ENCODE measurements at regions not wholly inside any gene's neighbourhood (a gene's known extent, or its start where the extent isn't known, plus 50 kb on each side); places are given as distances from the start of the nearest gene placed in this dataset.

GRCh38 chr12:115857160-115857920 is 420.2 kb downstream of the MED13L start:
- DNase-seq, result no peak

GRCh38 chr12:115852054-115852453 is 425.4 kb downstream of the MED13L start:
- DNase-seq, result no peak

GRCh38 chr12:115850957-115851356 is 426.5 kb downstream of the MED13L start:
- no peak for DNase-seq

DNA sequence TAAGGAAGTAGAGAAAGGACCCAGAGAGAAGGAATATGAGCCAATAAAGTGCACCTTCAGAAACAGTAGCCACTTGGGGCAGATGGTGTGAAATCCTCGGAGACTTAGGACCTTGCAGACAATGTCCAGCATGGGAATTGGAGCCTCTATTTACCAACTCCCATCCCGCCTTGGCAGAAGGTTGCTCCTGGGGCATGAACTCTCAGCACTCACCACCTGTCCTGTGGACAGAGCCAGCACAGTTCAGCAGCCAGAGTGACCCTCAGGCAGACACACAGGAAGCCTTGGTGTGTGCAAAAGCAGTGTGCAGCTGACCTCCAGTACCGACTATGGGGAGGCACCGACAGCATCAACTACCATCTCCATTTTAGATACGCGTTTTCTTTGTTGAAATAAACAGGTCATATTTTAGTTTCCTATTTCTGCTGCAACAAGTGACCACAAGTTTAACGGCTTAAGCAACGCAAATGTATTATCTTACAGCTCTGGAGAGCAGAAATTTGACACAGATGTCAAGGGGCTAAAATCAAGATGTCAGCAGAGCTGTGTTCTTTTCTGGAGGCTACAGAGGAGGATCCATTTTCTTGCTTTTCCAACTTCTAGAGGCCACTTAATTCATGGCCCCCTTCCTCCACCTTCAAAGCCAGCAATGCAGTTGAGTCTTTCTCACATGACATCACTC is 428.1 kb downstream of the MED13L start:
- no peak for DNase-seq

- DNase-seq, result no peak
These were observed 430.1 kb downstream of the MED13L start for GRCh38 chr12:115847398-115847797.

DNA sequence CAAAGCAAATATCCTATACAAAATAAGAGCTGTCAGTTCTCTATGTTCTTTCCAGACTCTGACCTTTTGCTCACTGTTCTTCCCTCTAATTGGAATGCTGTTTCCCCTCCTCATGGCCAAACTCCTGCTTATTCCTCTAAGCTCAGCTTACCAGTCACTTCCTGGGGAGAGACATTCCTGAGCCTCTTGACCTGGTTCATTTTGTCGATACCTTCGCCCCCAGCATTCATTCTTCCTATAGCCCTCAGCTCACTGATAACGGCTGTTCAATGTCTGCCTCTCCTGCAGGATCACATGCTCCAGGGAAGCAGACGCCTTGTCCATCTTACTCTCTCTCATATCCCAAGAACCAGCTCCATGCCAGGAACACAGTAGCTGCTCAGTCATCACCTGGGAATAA is 431.0 kb downstream of the MED13L start:
- DNase-seq, result no peak

GRCh38 chr12:115840159-115840558 is 437.3 kb downstream of the MED13L start:
- DNase-seq, result no peak

DNA sequence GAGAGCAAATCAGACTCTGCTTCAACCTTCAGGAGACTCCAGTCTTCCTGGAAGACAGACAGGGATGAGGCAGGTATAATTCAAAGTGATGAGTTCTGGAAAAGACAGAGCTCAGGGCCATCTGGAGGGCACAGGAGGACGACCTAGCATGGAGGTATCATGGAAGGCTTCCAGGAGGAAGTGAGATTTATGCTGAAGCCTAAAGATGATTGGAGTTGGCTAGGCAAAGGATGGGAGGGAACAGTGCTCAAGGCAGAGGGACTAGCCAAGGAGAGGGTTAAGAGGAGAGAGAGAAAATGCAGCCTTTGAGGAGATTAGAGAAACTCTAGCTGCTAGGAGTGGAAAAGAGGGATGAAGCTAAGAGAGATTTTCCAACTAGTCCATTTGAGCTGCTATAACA is 438.5 kb downstream of the MED13L start:
- no peak for DNase-seq

GRCh38 chr12:115837220-115837619 is 440.3 kb downstream of the MED13L start:
- no peak for DNase-seq

GRCh38 chr12:115835445-115835844 is 442.0 kb downstream of the MED13L start:
- no peak for DNase-seq

DNA sequence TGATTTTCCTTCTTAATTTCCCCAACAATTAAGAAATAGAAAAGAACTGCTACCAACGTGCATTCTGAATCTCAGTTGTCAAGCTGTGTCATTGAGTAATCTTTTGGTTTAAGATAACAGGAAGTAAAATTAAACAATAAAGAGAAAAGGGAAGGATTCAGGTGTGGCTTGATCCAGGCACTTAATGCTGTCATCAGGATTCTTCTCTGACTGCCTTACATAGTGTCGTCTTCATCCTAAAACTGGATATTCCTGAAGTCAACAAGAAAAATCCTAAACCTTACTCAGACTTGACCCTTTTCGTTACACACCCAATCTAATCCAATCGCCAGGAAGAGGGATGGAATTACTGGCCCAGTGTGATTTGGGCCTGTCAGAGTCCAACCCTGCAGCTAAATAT is 443.8 kb downstream of the MED13L start:
- DNase-seq, result no peak

GRCh38 chr12:115830633-115831032 is 446.9 kb downstream of the MED13L start:
- no peak for DNase-seq

DNA sequence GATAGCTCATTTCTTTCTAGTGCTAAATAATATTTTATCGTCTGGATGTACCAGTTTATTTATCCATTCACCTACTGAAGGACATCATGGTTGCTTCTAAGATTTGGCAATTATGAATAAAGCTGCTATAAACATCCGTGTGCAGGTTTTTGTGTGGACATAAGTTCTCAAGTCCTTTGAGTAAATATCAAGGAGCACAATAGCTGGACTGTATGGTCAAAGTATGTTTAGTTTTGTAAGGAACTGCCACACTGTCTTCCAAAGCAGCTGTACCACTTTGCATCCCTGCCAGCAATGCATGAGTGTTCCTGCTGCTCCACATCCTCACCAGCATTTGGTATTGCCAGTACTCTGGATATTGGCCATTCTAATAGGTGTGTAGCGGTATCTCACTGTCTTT is 447.4 kb downstream of the MED13L start:
- DNase-seq, result no peak

GRCh38 chr12:115828168-115828567 is 449.3 kb downstream of the MED13L start:
- no peak for DNase-seq

GRCh38 chr12:115824936-115825602 is 452.4 kb downstream of the MED13L start:
- DNase-seq, result no peak

DNA sequence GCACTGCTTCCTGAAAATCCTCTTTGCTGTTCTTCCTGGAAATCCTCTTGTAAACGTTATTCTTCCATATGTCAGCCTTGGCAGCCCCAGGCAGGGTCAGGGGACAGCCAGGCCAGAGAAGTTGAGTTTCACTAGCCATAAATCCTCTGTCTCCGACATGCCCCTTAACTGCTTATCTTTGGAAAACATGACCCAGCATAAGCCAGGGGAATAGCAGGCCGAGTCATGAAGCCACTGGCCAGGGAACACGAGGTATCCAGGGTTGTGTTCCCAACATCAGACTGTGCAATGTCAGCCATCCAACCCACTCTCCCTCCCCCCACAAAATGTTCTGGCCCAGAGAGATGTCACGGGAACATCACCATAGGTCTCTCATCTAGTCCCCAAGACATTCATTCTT is 453.9 kb downstream of the MED13L start:
- DNase-seq, result no peak

GRCh38 chr12:115820656-115821055 is 456.8 kb downstream of the MED13L start:
- DNase-seq, result no peak

- DNase-seq, result no peak
These were observed 458.5 kb downstream of the MED13L start for GRCh38 chr12:115818973-115819372.

- DNase-seq, result no peak
These were observed 460.1 kb downstream of the MED13L start for GRCh38 chr12:115817389-115817788.

- DNase-seq, result no peak
These were observed 461.6 kb downstream of the MED13L start for GRCh38 chr12:115815924-115816323.

DNA sequence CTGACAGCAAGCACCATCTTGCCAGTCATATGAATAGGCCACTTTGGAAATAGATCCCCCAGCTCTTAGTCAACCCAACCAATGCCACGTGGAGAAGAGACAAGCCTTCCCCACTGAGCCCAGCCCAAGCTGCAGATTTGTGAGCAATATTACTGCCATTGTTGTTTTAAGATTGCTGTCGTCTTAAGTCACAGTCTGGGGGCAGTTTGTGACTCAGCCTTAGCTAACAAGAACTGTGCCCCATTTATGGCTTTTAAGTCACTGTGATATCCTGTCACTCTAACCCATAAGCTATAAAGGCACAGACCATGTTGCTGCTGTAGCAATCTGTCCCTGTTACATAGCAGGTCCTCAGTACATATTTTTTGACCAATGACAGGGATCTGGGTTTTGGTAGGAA is 464.2 kb downstream of the MED13L start:
- no peak for DNase-seq

DNA sequence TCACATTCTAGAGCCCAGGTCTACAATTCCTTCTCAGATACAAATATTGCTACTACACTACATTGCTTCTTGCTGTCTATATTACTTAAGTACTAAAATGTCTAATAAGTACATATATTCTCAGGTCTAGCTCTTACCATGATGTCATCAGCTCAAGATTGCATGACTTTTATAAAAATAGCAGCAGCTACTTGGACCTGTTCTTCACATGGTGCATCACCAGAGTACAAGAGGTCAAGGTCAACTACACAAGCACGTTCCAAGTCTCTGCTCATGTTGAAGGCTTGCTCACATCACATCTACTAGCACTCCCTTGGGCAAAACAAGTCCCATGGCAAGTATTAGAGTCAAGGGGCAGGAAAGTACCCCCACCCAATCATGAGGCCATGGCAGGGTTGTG is 465.6 kb downstream of the MED13L start:
- no peak for DNase-seq

DNA sequence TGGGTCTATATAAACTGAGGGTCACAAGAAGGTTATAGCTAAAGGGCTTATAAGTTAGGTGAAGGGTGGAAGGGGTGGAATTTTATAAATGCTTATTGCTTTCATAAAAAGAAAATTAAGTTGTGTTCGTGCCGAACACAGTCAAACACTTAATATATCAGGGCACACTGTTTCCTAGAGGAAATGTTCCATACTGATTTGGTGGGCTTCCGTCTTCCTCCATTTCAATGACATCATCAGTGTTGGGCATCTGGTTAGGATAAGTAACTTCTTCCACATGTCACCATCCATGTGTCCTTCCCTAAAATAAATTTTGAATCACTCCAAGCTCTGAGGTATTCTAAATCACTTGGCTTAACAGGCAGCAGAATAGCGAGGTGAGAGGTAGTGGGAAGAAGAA is 466.4 kb downstream of the MED13L start:
- DNase-seq, result no peak

Measured in fibroblast of skin of scalp (primary cell).